ENCODE measurements at regions not wholly inside any gene's neighbourhood (a gene's known extent, or its start where the extent isn't known, plus 50 kb on each side); places are given as distances from the start of the nearest gene placed in this dataset.
A peak's percentile ranks its signal among the peaks of the same experiment; 100 is the strongest.
"Not testable (repeated sequence)": the region's sequence is repeated elsewhere in the genome, so short reads cannot be mapped to it uniquely, and the experiment has no call there.

DNA sequence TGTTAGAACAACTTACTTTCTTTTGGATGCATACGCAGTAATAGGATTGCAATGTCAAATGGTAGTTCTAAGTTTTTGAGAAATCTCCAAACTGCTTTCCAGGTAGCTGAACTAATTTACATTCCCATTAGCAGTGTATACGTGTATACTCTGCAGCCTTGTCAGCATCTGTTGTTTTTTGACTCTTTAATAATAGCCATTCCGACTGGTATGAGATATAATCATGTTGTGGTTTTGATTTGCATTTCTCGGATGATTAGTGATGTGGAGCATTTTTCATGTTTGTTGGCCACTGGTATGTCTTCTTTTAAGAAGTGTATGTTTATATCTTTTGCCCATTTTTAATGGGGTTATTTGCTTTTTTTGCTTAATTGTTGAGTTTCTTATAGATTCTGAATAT lies 76.9 kb upstream of the HNRNPA1L2 start:
- not testable (repeated sequence) for DNase-seq

DNA sequence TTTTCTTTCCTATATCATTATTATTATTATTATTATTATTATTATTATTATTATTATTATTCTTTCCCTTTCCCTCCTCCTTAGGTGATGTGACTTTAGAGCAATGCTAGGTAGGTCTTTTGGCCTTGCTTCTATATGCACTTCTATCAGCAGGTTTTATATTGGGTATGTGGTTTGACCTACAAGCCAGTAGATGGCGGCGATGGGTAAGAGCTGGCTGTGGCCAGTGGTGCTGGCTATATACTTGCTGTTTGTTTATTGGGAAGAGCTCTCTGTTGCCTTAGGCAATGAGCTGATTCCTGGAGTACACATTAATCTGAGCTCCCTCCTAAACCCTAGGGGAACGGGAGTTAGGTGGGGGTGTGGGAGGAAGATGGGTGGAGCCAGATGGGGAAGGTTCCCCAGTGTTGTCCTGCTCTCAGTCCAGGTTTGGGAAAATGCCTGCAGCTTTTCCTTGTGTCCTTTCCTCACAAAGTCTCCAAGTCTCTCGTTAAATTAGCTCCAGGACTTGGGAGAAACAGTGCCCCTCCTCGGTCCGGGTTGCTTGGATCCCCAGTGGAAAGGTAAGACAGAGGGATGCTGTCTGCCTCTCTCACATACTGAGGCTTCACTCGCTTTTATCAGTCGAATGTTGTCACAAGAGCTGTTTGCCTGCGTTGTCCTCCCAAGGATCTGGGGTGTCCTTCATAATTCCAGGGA lies 72.2 kb upstream of the HNRNPA1L2 start:
- DNase-seq, result peak; percentile 46

DNA sequence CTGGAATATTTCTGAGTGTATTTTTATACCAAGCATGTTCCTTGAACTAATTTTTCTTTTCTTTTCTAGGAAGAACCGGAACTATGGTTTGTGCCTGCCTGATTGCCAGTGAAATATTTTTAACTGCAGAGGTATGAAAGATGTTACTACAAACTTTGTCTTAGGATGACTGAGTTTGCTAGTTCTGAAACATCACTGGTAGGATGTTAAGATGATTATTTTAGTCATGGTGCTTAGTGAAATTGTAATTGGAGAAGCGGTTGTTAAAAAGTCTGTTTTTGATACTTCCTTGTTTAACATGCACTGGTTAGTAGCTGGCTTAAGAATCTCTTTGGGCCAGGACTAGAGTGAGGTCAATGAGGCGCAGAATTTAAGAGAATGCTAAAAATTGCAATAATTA lies 71.1 kb upstream of the HNRNPA1L2 start:
- not testable (repeated sequence) for DNase-seq

DNA sequence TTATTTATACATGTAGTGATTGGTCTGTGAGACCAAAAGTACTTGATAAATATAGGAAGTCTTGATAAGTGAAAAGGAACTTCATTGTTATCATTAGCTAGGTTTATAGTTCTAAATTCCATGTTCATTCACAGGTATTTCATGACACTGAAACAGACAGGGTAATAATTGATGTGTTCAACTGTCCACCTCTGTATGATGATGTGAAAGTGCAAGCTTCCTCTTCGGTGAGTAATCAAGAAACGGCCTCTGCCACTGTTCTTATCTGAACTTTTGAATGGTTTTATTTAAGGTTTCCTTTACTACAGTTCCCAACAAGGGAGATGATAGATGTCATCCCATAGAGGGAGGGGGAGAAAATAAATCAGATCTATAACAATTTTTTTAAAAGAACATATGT lies 59.3 kb upstream of the HNRNPA1L2 start:
- DNase-seq, result not testable (repeated sequence)

Measured in SHP77 treated with DMSO at 0.1 percent for 48 hours (cell line).